Thyroid gland (tissue), 4 donors: ENCODE measurements at regions not wholly inside any gene's neighbourhood (a gene's known extent, or its start where the extent isn't known, plus 50 kb on each side); places are given as distances from the start of the nearest gene placed in this dataset.

Experiments
- POLR2A ChIP-seq, 2 donors: fragments of 450-650 bp; IDR thresholded peaks; one replicate each; pipeline ENCODE4 v1.6.1; 2017; ENCODE audit warnings: antibody characterized with exemption in 2 of 2, mild to moderate bottlenecking in 2 of 2, moderate library complexity in 1 of 2
- TF ChIP-seq, protein P1 (sequence below), 6 experiments: fragments of 200-600 bp in 3 of 6; fragments of 450-650 bp in 3 of 6; sonication (generic) in 3 of 6; IDR thresholded peaks; one replicate each; pipeline ENCODE4 v1.5.1; 2016 to 2019; ENCODE audit warnings: antibody characterized with exemption in 6 of 6, mild to moderate bottlenecking in 2 of 6, inconsistent platforms in 1 of 6, moderate library complexity in 1 of 6

DNA sequence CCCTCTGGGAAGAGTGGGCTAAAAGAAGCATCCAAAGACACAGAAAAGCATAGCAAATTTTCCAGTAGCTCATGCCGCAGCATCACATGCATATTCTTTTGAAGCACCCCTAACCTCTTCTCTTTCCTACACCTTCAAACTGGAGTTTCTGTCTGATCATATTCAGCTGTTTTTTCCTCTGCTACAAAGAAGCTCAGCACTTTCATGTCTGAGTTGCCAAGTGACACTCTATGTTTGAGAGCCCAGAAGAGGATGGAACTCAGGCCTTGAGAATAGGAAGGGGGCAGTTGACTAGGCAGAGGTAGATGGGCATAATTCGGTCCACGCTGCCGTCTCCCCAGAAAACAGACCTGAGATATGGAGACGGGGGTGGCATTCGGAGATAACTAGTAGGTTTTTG lies 489.6 kb upstream of the NR2F2 start:
- TF ChIP-seq, protein P1, sequence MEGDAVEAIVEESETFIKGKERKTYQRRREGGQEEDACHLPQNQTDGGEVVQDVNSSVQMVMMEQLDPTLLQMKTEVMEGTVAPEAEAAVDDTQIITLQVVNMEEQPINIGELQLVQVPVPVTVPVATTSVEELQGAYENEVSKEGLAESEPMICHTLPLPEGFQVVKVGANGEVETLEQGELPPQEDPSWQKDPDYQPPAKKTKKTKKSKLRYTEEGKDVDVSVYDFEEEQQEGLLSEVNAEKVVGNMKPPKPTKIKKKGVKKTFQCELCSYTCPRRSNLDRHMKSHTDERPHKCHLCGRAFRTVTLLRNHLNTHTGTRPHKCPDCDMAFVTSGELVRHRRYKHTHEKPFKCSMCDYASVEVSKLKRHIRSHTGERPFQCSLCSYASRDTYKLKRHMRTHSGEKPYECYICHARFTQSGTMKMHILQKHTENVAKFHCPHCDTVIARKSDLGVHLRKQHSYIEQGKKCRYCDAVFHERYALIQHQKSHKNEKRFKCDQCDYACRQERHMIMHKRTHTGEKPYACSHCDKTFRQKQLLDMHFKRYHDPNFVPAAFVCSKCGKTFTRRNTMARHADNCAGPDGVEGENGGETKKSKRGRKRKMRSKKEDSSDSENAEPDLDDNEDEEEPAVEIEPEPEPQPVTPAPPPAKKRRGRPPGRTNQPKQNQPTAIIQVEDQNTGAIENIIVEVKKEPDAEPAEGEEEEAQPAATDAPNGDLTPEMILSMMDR (IDR thresholded peaks at IDR 0.05): no peak
- TF ChIP-seq POLR2A (IDR thresholded peaks at IDR 0.05): no peak
